H1 (cell line): ENCODE measurements at regions not wholly inside any gene's neighbourhood (a gene's known extent, or its start where the extent isn't known, plus 50 kb on each side); places are given as distances from the start of the nearest gene placed in this dataset.

Source experiments
- CTCF ChIA-PET: fragments of 300-600 bp; sonication (Branson Sonifier 250); formaldehyde crosslinking; loops from one replicate; lab custom pipeline; 2021; ENCODE audit not compliant: partially characterized antibody; lab: Charles Lee
- POLR2A ChIA-PET: fragments of 300-600 bp; sonication (Branson Sonifier 250); formaldehyde crosslinking; loops from one replicate; lab custom pipeline; 2021; ENCODE audit warnings: inconsistent platforms; ENCODE audit not compliant: partially characterized antibody; lab: Charles Lee
- DNase-seq, 2 experiments: peaks; one replicate each; pipeline versions ENCODE4 v3.0.0 to v3.0.0-alpha.2; 2010 to 2022; ENCODE audit warnings: low spot score in 2 of 2, low read depth in 1 of 2, mixed read lengths in 1 of 2
- FAIRE-seq: peaks from 2 replicates; lab custom pipeline; 2011; peaks lifted over from hg19 to GRCh38; lab: Jason Lieb, UNC
- H2AFZ ChIP-seq: 2 replicates; pipeline ENCODE4 v1.8.1; 2012; ENCODE audit warnings: low read length, inconsistent platforms
- H2AK5ac ChIP-seq: 2 replicates; pipeline ENCODE4 v1.6.1; 2013; ENCODE audit warnings: low read depth, low read length
- H2BK120ac ChIP-seq: replicated peaks from 2 replicates; pipeline ENCODE3; 2013; ENCODE audit warnings: low read depth, low read length, inconsistent platforms
- H2BK12ac ChIP-seq: 2 replicates; pipeline ENCODE4 v1.6.1; 2013; ENCODE audit warnings: low read depth, low read length
- H2BK15ac ChIP-seq: 2 replicates; pipeline ENCODE4 v1.6.1; 2013; ENCODE audit warnings: low read length
- H2BK20ac ChIP-seq: 2 replicates; pipeline ENCODE4 v1.6.1; 2013; ENCODE audit warnings: low read length
- H2BK5ac ChIP-seq: 2 replicates; pipeline ENCODE4 v1.6.1; 2013; ENCODE audit warnings: low read depth, low read length
- H3K14ac ChIP-seq: 2 replicates; pipeline ENCODE4 v1.6.1; 2013; ENCODE audit warnings: inconsistent platforms; ENCODE audit not compliant: insufficient read length
- H3K18ac ChIP-seq: 2 replicates; pipeline ENCODE4 v1.6.1; 2013; ENCODE audit warnings: low read length; ENCODE audit errors: extremely low read depth
- H3K23ac ChIP-seq: 2 replicates; pipeline ENCODE4 v1.6.1; 2013; ENCODE audit warnings: inconsistent platforms; ENCODE audit not compliant: insufficient read length
- H3K23me2 ChIP-seq: 2 replicates; pipeline ENCODE4 v1.6.1; 2013; ENCODE audit warnings: low read depth, low read length
- H3K27ac ChIP-seq: 2 replicates; pipeline ENCODE4 v1.6.1; 2011; ENCODE audit warnings: low read depth, low read length, inconsistent platforms
- H3K27me3 ChIP-seq, 4 experiments: replicated peaks in 1 of 4; 1 replicate in 1 of 4; 2 replicates in 3 of 4; pipeline versions ENCODE4 v1.6.1 to v1.8.1; 2011 to 2013; ENCODE audit warnings: low read length in 3 of 4, mild to moderate bottlenecking in 3 of 4, inconsistent platforms in 2 of 4, mixed read lengths in 2 of 4, moderate library complexity in 1 of 4; ENCODE audit not compliant: control insufficient read depth in 3 of 4, insufficient read depth in 3 of 4; ENCODE audit errors: extremely low read depth in 1 of 4
- H3K36me3 ChIP-seq, 4 experiments: 2 replicates each; pipeline versions ENCODE4 v1.6.1 to v1.8.1; 2011 to 2013; ENCODE audit warnings: mild to moderate bottlenecking in 4 of 4, low read length in 3 of 4, moderate library complexity in 2 of 4, control low read depth in 1 of 4, inconsistent platforms in 1 of 4; ENCODE audit not compliant: insufficient read depth in 4 of 4, control insufficient read depth in 2 of 4
- H3K4ac ChIP-seq: replicated peaks from 2 replicates; pipeline ENCODE3; 2013; ENCODE audit warnings: low read length, low read depth, mixed read lengths, inconsistent platforms; ENCODE audit not compliant: insufficient read length
- H3K4me1 ChIP-seq, 4 experiments: replicated peaks in 1 of 4; 1 replicate in 1 of 4; 2 replicates in 3 of 4; pipeline versions ENCODE4 v1.6.1 to v1.8.1; 2011 to 2013; ENCODE audit warnings: low read length in 3 of 4, inconsistent platforms in 2 of 4, mixed read lengths in 1 of 4; ENCODE audit not compliant: insufficient read depth in 4 of 4, control insufficient read depth in 3 of 4
- H3K4me2 ChIP-seq, 2 experiments: 2 replicates each; pipeline versions ENCODE4 v1.6.1 to v1.8.1; 2011 to 2013; ENCODE audit warnings: low read depth in 2 of 2, low read length in 2 of 2, control low read depth in 1 of 2, inconsistent platforms in 1 of 2, mild to moderate bottlenecking in 1 of 2; ENCODE audit not compliant: insufficient read depth in 1 of 2
- H3K4me3 ChIP-seq, 4 experiments: fragments of 200-600, 300-600 bp in 1 of 4; sonication (generic), shearing (Covaris generic), sonication (Bioruptor Twin) in 1 of 4; 2 replicates each; pipeline versions ENCODE4 v1.5.1 to v1.8.1; 2011 to 2016; ENCODE audit warnings: low read length in 4 of 4, low read depth in 3 of 4, control low read depth in 2 of 4, inconsistent platforms in 2 of 4, mild to moderate bottlenecking in 2 of 4, mixed read lengths in 1 of 4, moderate library complexity in 1 of 4; ENCODE audit not compliant: insufficient read depth in 2 of 4; ENCODE audit errors: extremely low read depth in 1 of 4
- H3K56ac ChIP-seq: replicated peaks from 2 replicates; pipeline ENCODE3; 2013; ENCODE audit warnings: low read depth, mild to moderate bottlenecking, mixed read lengths, low read length, inconsistent platforms; ENCODE audit not compliant: insufficient read length
- H3K79me1 ChIP-seq: 2 replicates; pipeline ENCODE4 v1.6.1; 2013; ENCODE audit warnings: low read depth, low read length, control low read depth
- H3K79me2 ChIP-seq, 2 experiments: 2 replicates each; pipeline versions ENCODE4 v1.6.1 to v1.8.1; 2012 to 2013; ENCODE audit warnings: low read length in 2 of 2, mild to moderate bottlenecking in 2 of 2, inconsistent platforms in 1 of 2; ENCODE audit not compliant: insufficient read depth in 2 of 2, control insufficient read depth in 1 of 2
- H3K9ac ChIP-seq, 4 experiments: replicated peaks in 1 of 4; 1 replicate in 1 of 4; 2 replicates in 3 of 4; pipeline versions ENCODE4 v1.6.1 to v1.8.1; 2011 to 2013; ENCODE audit warnings: low read depth in 3 of 4, low read length in 3 of 4, control low read depth in 2 of 4, mild to moderate bottlenecking in 2 of 4, moderate library complexity in 2 of 4, inconsistent platforms in 1 of 4; ENCODE audit errors: extremely low read depth in 1 of 4
- H3K9me3 ChIP-seq, 2 experiments: 2 replicates each; pipeline versions ENCODE4 v1.6.1 to v1.8.1; 2012 to 2013; ENCODE audit warnings: mild to moderate bottlenecking in 2 of 2, moderate library complexity in 2 of 2, control low read depth in 1 of 2, inconsistent platforms in 1 of 2, low read depth in 1 of 2, low read length in 1 of 2, mixed read lengths in 1 of 2; ENCODE audit not compliant: insufficient read depth in 2 of 2
- H4K20me1 ChIP-seq, 2 experiments: replicated peaks in 1 of 2; 2 replicates each; pipeline versions ENCODE3 to v1.8.1; 2011 to 2013; ENCODE audit warnings: inconsistent platforms in 2 of 2, low read length in 2 of 2, mild to moderate bottlenecking in 1 of 2; ENCODE audit not compliant: insufficient read depth in 2 of 2, control insufficient read depth in 1 of 2
- H4K5ac ChIP-seq: 2 replicates; pipeline ENCODE4 v1.6.1; 2013; ENCODE audit warnings: low read length, low read depth, mixed read lengths, inconsistent platforms; ENCODE audit not compliant: insufficient read length
- H4K8ac ChIP-seq: 2 replicates; pipeline ENCODE4 v1.8.0; 2013; ENCODE audit warnings: mild to moderate bottlenecking, moderate library complexity, low read length, inconsistent platforms; ENCODE audit not compliant: insufficient read depth; ENCODE audit errors: extremely low read depth
- H4K91ac ChIP-seq: replicated peaks from 2 replicates; pipeline ENCODE3; 2013; ENCODE audit warnings: low read length, mixed read lengths, inconsistent platforms; ENCODE audit not compliant: insufficient read length
- ATF3 ChIP-seq: IDR thresholded peaks from 2 replicates; pipeline ENCODE4 v1.6.1; 2011; ENCODE audit warnings: low read depth, mild to moderate bottlenecking, low read length; ENCODE audit not compliant: insufficient read depth
- BCL11A ChIP-seq, 2 experiments: IDR thresholded peaks; one replicate each; pipeline ENCODE4 v1.6.1; 2011; ENCODE audit warnings: low read depth in 2 of 2, low read length in 2 of 2, mild to moderate bottlenecking in 2 of 2
- CBX8 ChIP-seq: fragments of 300-800, 300-1000 bp; sonication (generic); IDR thresholded peaks from 2 replicates; pipeline ENCODE4 v1.7.1; 2016; ENCODE audit warnings: low read depth, low read length, borderline replicate concordance
- E2F6 ChIP-seq: IDR thresholded peaks from 2 replicates; pipeline ENCODE4 v1.6.1; 2012; ENCODE audit warnings: inconsistent platforms
- EZH2 ChIP-seq: fragments of 200-600 bp; sonication (generic); IDR thresholded peaks from 2 replicates; pipeline ENCODE4 v1.7.1; 2012; ENCODE audit warnings: low read depth, mild to moderate bottlenecking, moderate library complexity, low read length, inconsistent platforms; ENCODE audit not compliant: severe bottlenecking
- GTF2F1 ChIP-seq: IDR thresholded peaks from 2 replicates; pipeline ENCODE4 v1.6.1; 2012; ENCODE audit warnings: low read depth, low read length, improper control_type of control experiment, borderline replicate concordance
- JUN ChIP-seq: IDR thresholded peaks from 2 replicates; pipeline ENCODE4 v1.6.1; 2011; ENCODE audit warnings: low read depth, mild to moderate bottlenecking, improper control_type of control experiment, low read length
- MAFK ChIP-seq: IDR thresholded peaks from 2 replicates; pipeline ENCODE4 v1.6.1; 2012; ENCODE audit warnings: low read depth, mild to moderate bottlenecking, improper control_type of control experiment, low read length
- NANOG ChIP-seq: IDR thresholded peaks from 2 replicates; pipeline ENCODE4 v1.6.1; 2011; ENCODE audit warnings: low read length, low read depth, mild to moderate bottlenecking, inconsistent platforms; ENCODE audit not compliant: insufficient read depth, poor library complexity, severe bottlenecking
- RNF2 ChIP-seq: fragments of 200-900, 300-1000 bp; sonication (generic); IDR thresholded peaks from 2 replicates; pipeline ENCODE4 v1.7.1; 2016; ENCODE audit warnings: borderline replicate concordance, low read depth, mild to moderate bottlenecking, antibody characterized with exemption, low read length; ENCODE audit not compliant: poor library complexity, severe bottlenecking; ENCODE audit errors: missing control alignments
- USF2 ChIP-seq: IDR thresholded peaks from 2 replicates; pipeline ENCODE4 v1.6.1; 2011; ENCODE audit warnings: low read length, improper control_type of control experiment
- WGBS, 2 experiments: shearing (Covaris generic) in 1 of 2; methylation state at CpG; one replicate each; pipeline versions ENCODE4 v1.1.6 to v1.1.7; 2013 to 2015; ENCODE audit warnings: low lambda C conversion rate in 2 of 2, mixed read lengths in 2 of 2, inconsistent platforms in 1 of 2, low coverage in 1 of 2, missing lambda C conversion rate in 1 of 2; ENCODE audit not compliant: insufficient replicate concordance in 2 of 2, insufficient coverage in 1 of 2, insufficient read length in 1 of 2; ENCODE audit errors: extremely low coverage in 1 of 2, missing lambda C conversion rate in 1 of 2; 5-methylcytosine and 5-hydroxymethylcytosine counted together

GRCh38 chr1:4573526-4573925, 80.9 kb upstream of the AJAP1 start:
- no peak overlapping the region for H3K4ac ChIP-seq
- H3K4me2 ChIP-seq = no peak overlapping the region
- H3K9ac ChIP-seq = no peak overlapping the region
- no peak overlapping the region for H3K23ac ChIP-seq
- no peaks in the 10 kb centered on the region for H3K4me1 ChIP-seq
- no peak overlapping the region for H2BK120ac ChIP-seq
- CTCF ChIA-PET = no interaction called here
- no peaks in the 10 kb centered on the region for H3K36me3 ChIP-seq
- POLR2A ChIA-PET = no interaction called here
- no peak overlapping the region for H3K56ac ChIP-seq
- H3K18ac ChIP-seq = no peak overlapping the region
- no peak overlapping the region; the same call in 1 of the 2 replicates for H2AFZ ChIP-seq
- no peak overlapping the region for H2BK5ac ChIP-seq
- no peak for DNase-seq
- no peaks in the 10 kb centered on the region for H3K27me3 ChIP-seq
- no peak overlapping the region for H4K8ac ChIP-seq
- H2BK20ac ChIP-seq = no peak overlapping the region
- FAIRE-seq = no peak
- H3K79me1 ChIP-seq = no peaks in the 10 kb centered on the region
- no peaks in the 10 kb centered on the region for H3K23me2 ChIP-seq
- no peak overlapping the region for H3K27ac ChIP-seq
- no peak overlapping the region for H2AK5ac ChIP-seq
- no peak overlapping the region for H3K14ac ChIP-seq
- H2BK12ac ChIP-seq = no peak overlapping the region
- H3K9me3 ChIP-seq = peaks cover 2 to 21% of the 10 kb centered on the region in 2 experiments; a peak in 1 of 4 replicates
- no peak overlapping the region for H4K91ac ChIP-seq
- H3K4me3 ChIP-seq = no peak overlapping the region
- WGBS, 2 experiments = 86% methylated on average over 3 of the region's 3 CpGs; no CpG with 5 or more reads in 1 of the 2 experiments
- H4K5ac ChIP-seq = no peak overlapping the region
- H2BK15ac ChIP-seq = no peak overlapping the region
- H4K20me1 ChIP-seq = no peaks in the 10 kb centered on the region
- H3K79me2 ChIP-seq = no peaks in the 10 kb centered on the region
- TF ChIP-seq EZH2 (no peak), JUN (no peak), RNF2 (no peak), NANOG (no peak), BCL11A (IDR thresholded peaks at IDR 0.05; ENCODE audit: low read depth in 2 of 2, low read length in 2 of 2) (no peak), E2F6 (no peak), ATF3 (no peak), CBX8 (no peak), USF2 (no peak), GTF2F1 (no peak), MAFK (no peak)
